Heart right ventricle (tissue), 16 donors: ENCODE measurements at regions not wholly inside any gene's neighbourhood (a gene's known extent, or its start where the extent isn't known, plus 50 kb on each side); places are given as distances from the start of the nearest gene placed in this dataset.
A peak's percentile ranks its signal among the peaks of the same experiment; 100 is the strongest.

ENCODE experiments used
- ATAC-seq, 8 donors: fragments of 200-7000 bp; cut with Tn5 transposase; one replicate each; pipeline ENCODE4 v1.9.1; 2020; ENCODE audit warnings: mild to moderate bottlenecking in 8 of 8, moderate library complexity in 8 of 8, moderate number of reproducible peaks in 1 of 8
- DNase-seq, 2 donors: peaks; one replicate each; pipeline ENCODE4 v3.0.0-alpha.2; 2020
- H3K27ac ChIP-seq, 10 donors: fragments of 200-600 bp; sonication (generic) in 2 of 10; one replicate each; pipeline versions ENCODE4 v1.5.0 to v1.8.0; 2020 to 2022; ENCODE audit warnings: mild to moderate bottlenecking in 3 of 10
- H3K27me3 ChIP-seq, 7 donors: fragments of 200-600 bp; one replicate each; pipeline ENCODE4 v1.8.0; 2021 to 2022; ENCODE audit warnings: mild to moderate bottlenecking in 2 of 7
- H3K36me3 ChIP-seq, 9 donors: fragments of 200-600 bp; sonication (generic) in 1 of 9; one replicate each; pipeline versions ENCODE4 v1.5.0 to v1.8.0; 2020 to 2022; ENCODE audit warnings: mild to moderate bottlenecking in 2 of 9
- H3K4me1 ChIP-seq, 9 donors: fragments of 200-600 bp; sonication (generic) in 1 of 9; one replicate each; pipeline versions ENCODE4 v1.5.0 to v1.8.0; 2020 to 2022; ENCODE audit warnings: mild to moderate bottlenecking in 4 of 9
- H3K4me3 ChIP-seq, 10 donors: fragments of 200-600 bp; sonication (generic) in 2 of 10; one replicate each; pipeline versions ENCODE4 v1.5.0 to v1.8.0; 2020 to 2022; ENCODE audit warnings: mild to moderate bottlenecking in 7 of 10, moderate library complexity in 2 of 10
- H3K9me3 ChIP-seq, 11 donors: fragments of 200-600 bp in 10 of 11; sonication (generic) in 2 of 11; one replicate each; pipeline versions ENCODE4 v1.5.0 to v1.8.0; 2013 to 2022; ENCODE audit warnings: mild to moderate bottlenecking in 2 of 11, control low read depth in 1 of 11, moderate library complexity in 1 of 11
- WGBS, 2 donors: extraction: QIAGEN DNeasy Blood & Tissue Kit; methylation state at CpG; one replicate each; pipeline ENCODE4 v1.1.7; 2013; ENCODE audit warnings: inconsistent platforms in 1 of 2; 5-methylcytosine and 5-hydroxymethylcytosine counted together
- intact Hi-C, 10 donors: fragments of 100-400 bp; cut with DNase I; formaldehyde crosslinking; loops; one replicate each; pipeline versions ENCODE4 v1.11.1 to v1.14.2; 2022
- TF ChIP-seq, protein P1 (sequence below), 9 donors: fragments of 200-600 bp; sonication (generic) in 2 of 9; IDR thresholded peaks; one replicate each; pipeline versions ENCODE4 v1.5.0 to v1.8.0; 2021 to 2022; ENCODE audit warnings: antibody characterized with exemption in 9 of 9, mild to moderate bottlenecking in 5 of 9, moderate library complexity in 1 of 9
- donor health status: Arrhythmogenic right ventricular cardiomyopathy.
- donor health status: ischemic (EF 13 %, LVEDD 7.1; RV severe dilation, severe dysfunction).
- donor health status: healthy with polysubstance abuse.
- donor health status: DM: no; HTN: yes; CAD: no.
- donor health status: DM: no; HTN: no; CAD: no.
- donor health status: ischemic (EF 25% LVEDD 6.9; RV normal size, moderate dysfunction).
- donor health status: ischemic (EF 25% LVEDD 5.7; RV mildly dilated, moderate dysfunction).
- donor health status: healthy.
- donor health status: DM: yes; HTN: yes; CAD: no.
- donor health status: Ischemic cardiomyopathy.
- donor health status: ischemic (EF 35%, LVEDD 5.7; RV mildly dilated, moderate dysfunction).
- donor health status: nonischemic (EF 11% LVEDD 7.7; RV severe dilation, severe dysfunction).
- donor health status: DM: yes; HTN: yes; CAD: no.
- donor health status: PGD.
- donor health status: ischemic (EF 29% LVEDD 5.4; RV normal size, mild dysfunction).
- donor health status: nonischemic (EF 23%, LVEDD 6.1; RV moderate dilation, normal function).

DNA sequence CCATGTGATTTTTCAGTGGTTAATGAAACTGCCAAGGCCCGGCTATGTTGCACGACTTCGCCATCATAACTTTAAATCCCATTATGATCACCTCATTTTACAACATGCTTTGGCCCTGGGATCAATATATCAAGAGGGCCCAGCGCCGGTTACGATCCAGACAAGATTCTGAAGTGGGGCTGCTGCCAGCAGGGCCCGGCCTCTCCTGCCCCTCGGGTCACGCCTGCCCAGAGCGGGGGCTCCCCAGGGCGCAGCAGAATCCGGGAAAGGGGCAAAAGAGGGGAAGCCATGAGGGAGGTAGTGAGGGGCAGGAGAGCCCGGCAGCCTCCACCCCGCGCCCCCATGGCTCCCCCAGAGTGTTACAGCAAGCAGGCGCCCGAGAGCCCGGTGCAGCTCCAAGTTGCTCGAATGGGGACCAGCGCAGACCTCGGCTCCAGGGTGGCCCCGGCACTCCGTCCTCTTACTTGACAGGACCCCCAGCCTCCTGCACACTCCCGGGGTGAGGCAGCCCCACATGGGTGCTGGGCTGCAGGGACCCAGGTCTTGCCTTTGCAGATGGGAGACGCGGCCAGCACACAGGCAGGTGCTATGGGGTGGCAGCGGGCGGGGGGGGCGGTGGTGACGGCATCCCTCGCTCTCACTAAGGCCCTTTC, 129.8 kb upstream of the NKX1-1 start:
- intact Hi-C loops, result no loop called here
- ATAC-seq (no peak), DNase-seq (peak in 1 of 2 donors; percentile 6)
- no peaks in the 10 kb centered on the region for H3K9me3 ChIP-seq
- no peak overlapping the region for H3K4me3 ChIP-seq
- no peaks in the 10 kb centered on the region for H3K36me3 ChIP-seq
- TF ChIP-seq, protein P1, sequence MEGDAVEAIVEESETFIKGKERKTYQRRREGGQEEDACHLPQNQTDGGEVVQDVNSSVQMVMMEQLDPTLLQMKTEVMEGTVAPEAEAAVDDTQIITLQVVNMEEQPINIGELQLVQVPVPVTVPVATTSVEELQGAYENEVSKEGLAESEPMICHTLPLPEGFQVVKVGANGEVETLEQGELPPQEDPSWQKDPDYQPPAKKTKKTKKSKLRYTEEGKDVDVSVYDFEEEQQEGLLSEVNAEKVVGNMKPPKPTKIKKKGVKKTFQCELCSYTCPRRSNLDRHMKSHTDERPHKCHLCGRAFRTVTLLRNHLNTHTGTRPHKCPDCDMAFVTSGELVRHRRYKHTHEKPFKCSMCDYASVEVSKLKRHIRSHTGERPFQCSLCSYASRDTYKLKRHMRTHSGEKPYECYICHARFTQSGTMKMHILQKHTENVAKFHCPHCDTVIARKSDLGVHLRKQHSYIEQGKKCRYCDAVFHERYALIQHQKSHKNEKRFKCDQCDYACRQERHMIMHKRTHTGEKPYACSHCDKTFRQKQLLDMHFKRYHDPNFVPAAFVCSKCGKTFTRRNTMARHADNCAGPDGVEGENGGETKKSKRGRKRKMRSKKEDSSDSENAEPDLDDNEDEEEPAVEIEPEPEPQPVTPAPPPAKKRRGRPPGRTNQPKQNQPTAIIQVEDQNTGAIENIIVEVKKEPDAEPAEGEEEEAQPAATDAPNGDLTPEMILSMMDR (IDR thresholded peaks at IDR 0.05), result no peak
- WGBS, 2 donors, result 91 to 94% methylated on average over 31 of the region's 31 CpGs
- H3K27me3 ChIP-seq, result peaks cover 0 to 53% (median 28%) of the 10 kb centered on the region in 7 donors
- no peak overlapping the region for H3K27ac ChIP-seq
- peaks cover 0 to 9% (median 0%) of the 10 kb centered on the region in 9 donors for H3K4me1 ChIP-seq

DNA sequence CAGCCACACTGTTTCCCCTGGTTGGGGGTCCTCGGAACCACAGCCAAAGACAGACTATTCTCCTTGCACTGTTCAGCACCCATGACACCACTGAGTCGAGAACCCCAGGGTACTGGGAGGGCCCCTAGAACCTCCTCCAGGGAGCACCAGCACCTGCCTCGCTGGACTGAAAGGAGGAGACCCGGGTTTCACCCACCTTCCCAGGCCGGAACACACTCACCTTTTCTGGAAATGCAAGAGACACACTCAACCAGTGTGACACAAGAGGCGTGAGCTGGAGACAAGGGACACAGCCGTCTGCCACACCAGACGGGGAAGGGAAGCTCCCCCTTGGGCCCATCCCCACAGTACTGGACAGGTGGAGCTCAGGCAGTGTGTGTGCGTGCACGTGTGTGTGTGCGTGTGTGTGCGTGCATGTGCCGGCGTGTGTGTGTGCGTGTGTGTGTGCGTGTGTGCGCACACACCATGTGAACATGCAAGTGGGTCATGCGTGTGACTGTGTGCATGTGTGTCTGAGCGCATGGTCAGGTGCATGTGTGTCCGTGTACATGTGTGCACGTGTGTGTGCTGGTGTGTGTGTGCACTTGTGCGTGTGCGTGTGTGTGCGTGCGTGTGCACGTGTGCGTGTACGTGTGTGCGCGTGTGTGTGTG, 128.8 kb upstream of the NKX1-1 start:
- peak in 1 of 2 donors; percentile 6 for DNase-seq
- H3K9me3 ChIP-seq, result no peaks in the 10 kb centered on the region

DNA sequence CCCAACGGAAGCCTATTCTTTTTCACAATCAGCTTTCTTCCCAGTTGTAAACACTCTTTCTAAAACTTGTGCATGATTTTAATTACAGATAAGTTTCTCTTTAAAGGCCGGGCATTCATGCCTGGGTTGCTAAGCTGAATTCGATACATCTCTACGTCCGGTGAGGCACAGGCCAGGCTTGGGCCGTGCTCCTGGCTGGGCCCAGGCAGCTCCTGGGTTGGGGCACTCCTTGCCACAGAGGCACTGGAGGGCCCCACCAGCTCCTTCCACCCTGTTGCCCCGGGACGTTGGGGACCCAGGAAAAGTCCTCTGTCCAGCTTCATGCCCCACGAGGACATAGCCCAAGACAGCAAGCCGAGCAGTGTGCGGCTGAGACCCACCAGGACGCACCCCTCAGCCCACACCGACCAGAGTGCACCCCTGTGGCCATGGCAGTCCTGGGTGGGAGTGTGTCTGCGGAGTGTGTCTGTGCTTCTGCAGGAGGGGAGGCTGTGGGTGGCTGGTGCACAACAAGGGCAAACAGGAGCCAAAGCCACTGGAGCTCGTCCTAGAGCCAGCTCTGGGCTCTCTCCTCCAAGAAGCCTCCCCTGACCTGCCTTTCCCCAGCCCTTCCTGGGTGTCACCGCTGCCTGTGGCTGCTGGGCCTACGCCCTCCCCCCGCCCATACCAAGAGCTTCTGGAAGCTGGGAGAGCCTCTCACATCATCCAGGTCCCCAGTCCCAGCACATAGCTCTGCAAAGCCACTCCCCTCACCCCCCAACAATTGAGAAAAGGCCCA, 128.0 kb upstream of the NKX1-1 start:
- H3K9me3 ChIP-seq, result no peaks in the 10 kb centered on the region
- ATAC-seq, result no peak
- H3K36me3 ChIP-seq, result no peaks in the 10 kb centered on the region
- WGBS, 2 donors, result 81 to 86% methylated on average over 18 of the region's 18 CpGs
- intact Hi-C loops, result no loop called here
- TF ChIP-seq, protein P1 (IDR thresholded peaks at IDR 0.05), result no peak
- H3K27me3 ChIP-seq, result peaks cover 0 to 63% (median 28%) of the 10 kb centered on the region in 7 donors
- no peak overlapping the region for H3K27ac ChIP-seq
- H3K4me1 ChIP-seq, result no peaks in the 10 kb centered on the region
- no peak overlapping the region for H3K4me3 ChIP-seq
- DNase-seq, result peak in 1 of 2 donors; percentile 5

More for the DNA sequence above, 128.8 kb upstream of the NKX1-1 start:
- TF ChIP-seq, protein P1 (IDR thresholded peaks at IDR 0.05), result no peak
- no peak for ATAC-seq
- H3K4me3 ChIP-seq, result no peak overlapping the region
- 94 to 95% methylated on average over 30 of the region's 30 CpGs for WGBS, 2 donors
- H3K27me3 ChIP-seq, result peaks cover 0 to 57% (median 28%) of the 10 kb centered on the region in 7 donors
- intact Hi-C loops, result no loop called here
- no peaks in the 10 kb centered on the region for H3K4me1 ChIP-seq
- no peak overlapping the region for H3K27ac ChIP-seq
- H3K36me3 ChIP-seq, result no peaks in the 10 kb centered on the region

DNA sequence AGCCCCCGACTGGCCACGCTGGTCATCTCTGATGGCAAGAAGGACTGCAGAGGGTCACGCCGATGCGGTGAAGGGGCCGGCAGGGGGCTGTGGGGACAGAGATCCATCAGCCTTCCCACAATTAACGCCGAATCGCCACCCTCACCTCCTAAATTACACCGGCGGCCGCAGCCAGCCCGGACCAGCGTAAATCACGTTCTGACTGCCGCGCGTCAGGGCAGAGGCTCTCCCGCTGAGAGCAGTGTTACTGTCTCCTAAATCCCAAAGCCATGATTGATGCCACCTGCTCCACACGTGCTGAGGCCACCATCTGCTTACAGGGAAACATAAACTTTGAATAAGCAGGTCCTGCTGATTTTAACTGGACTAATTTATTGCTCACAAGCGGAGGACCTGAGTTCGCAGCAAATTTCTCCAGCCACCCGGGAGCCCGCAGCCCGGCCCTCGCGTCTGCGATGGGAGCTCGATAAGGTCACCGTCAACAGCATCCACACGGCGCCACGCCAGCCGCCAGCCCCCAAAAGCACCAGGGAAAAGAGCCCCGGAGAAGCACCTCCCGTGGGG, 127.3 kb upstream of the NKX1-1 start:
- H3K27me3 ChIP-seq, result peaks cover 0 to 60% (median 28%) of the 10 kb centered on the region in 7 donors
- intact Hi-C loops, result no loop called here
- 70 to 72% methylated on average over 36 of the region's 36 CpGs for WGBS, 2 donors

More for the DNA sequence above, 127.3 kb upstream of the NKX1-1 start:
- Histone ChIP-seq H3K36me3 (no peaks in the 10 kb centered on the region), H3K4me3 (no peak overlapping the region), H3K9me3 (no peaks in the 10 kb centered on the region), H3K27ac (no peak overlapping the region), H3K4me1 (no peaks in the 10 kb centered on the region)
- peak in 1 of 2 donors; percentile 3 for DNase-seq
- TF ChIP-seq, protein P1 (IDR thresholded peaks at IDR 0.05), result no peak
- ATAC-seq, result no peak
